ENCODE measurements at regions not wholly inside any gene's neighbourhood (a gene's known extent, or its start where the extent isn't known, plus 50 kb on each side); places are given as distances from the start of the nearest gene placed in this dataset.

DNA sequence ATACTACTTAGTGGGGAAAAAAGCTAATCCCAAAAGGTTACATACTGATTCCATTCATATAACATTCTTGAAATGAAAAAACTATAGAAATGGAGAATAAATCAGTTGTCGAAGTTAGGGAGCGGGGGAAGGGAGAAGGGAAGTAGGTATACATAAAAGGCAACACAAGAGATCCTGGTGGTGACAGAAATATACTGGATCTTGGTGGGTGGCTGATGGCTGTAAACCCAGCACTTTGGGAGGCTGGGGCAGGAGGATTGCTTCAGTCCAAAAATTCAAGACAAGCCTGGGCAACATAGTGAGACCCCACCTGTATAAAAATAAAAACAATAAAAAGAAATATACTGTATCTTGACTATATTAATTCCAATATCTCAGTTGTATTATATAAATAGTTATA, 105.7 kb upstream of the LGSN start:
- CTCF ChIA-PET, result interaction anchor here (1.6 kb wide), 1 partner anchor 73 kb away, joined by 3 read pairs; no protein-coding TSS in a partner anchor
- POLR2A ChIA-PET, result no interaction called here
- Histone ChIP-seq H3K9me3 (ENCODE audit: control insufficient read depth, insufficient read depth, low read depth, low read length) (no peaks in the 10 kb centered on the region), H3K36me3 (ENCODE audit: control insufficient read depth in 2 of 2, insufficient read depth in 1 of 2, low read length in 2 of 2) (no peaks in the 10 kb centered on the region), H3K4me1 (ENCODE audit: control insufficient read depth, insufficient read depth, low read length) (no peaks in the 10 kb centered on the region), H3K4me3 (ENCODE audit: low read depth, low read length) (no peak overlapping the region), H3K27ac (ENCODE audit: extremely low read depth, low read depth, low read length) (no peak overlapping the region)
- TF ChIP-seq ZNF121 (tag by site-specific recombination; IDR thresholded peaks at IDR 0.05), result 0 out of 2 replicates have a peak, but pooled peaks have one; percentile 9
- TF ChIP-seq ZNF214 (tag by site-specific recombination; IDR thresholded peaks at IDR 0.05; ENCODE audit: borderline replicate concordance), result no peak

DNA sequence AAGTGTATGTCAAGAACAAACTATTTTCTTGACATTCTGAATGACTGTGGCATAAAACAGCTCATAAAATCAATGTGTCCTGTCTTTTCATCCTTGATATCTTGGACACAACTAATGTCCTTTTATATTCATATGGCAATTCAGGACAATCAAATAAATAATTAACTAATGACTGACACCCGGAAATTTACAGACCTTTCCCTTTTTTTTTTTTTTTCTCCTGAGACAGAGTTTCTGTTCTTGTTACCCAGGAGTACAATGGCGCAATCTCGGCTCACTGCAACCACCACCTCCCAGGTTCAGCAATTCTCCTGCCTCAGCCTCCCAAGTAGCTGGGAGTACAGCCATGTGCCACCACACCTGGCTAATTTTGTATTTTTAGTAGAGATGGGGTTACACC, 107.1 kb upstream of the LGSN start:
- no peaks in the 10 kb centered on the region for H3K4me1 ChIP-seq (ENCODE audit: control insufficient read depth, insufficient read depth, low read length)
- CTCF ChIA-PET, result no interaction called here
- POLR2A ChIA-PET, result no interaction called here

DNA sequence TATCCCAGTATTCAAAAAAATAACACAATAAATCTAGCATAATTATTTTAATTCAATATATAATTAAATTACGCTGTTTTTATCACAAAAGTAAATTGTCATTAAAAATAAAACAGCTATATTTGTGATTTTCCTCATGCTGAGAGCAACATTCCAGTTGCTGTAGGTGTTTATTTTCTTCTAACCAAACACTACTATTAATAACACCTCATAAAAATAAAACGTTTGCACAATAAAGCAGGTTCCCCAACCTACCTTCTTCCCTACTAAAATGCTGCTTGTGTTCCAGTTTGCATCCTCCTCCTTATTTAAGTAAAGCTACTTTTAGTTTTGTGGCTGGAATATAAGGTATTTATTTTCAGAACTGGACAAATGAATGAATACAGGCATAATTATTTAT, 108.2 kb upstream of the LGSN start:
- Histone ChIP-seq H3K9me3 (ENCODE audit: control insufficient read depth, insufficient read depth, low read depth, low read length) (no peaks in the 10 kb centered on the region; the same call in 1 of the 2 replicates), H3K36me3 (ENCODE audit: control insufficient read depth in 2 of 2, insufficient read depth in 1 of 2, low read length in 2 of 2) (no peaks in the 10 kb centered on the region), H3K27ac (ENCODE audit: extremely low read depth, low read depth, low read length) (no peak overlapping the region), H3K4me3 (ENCODE audit: low read depth, low read length) (no peak overlapping the region), H3K4me1 (ENCODE audit: control insufficient read depth, insufficient read depth, low read length) (no peaks in the 10 kb centered on the region)
- POLR2A ChIA-PET, result no interaction called here
- TF ChIP-seq ZNF544 (tag by site-specific recombination; IDR thresholded peaks at IDR 0.05), result no peak
- TF ChIP-seq GLI2 (tag by site-specific recombination; IDR thresholded peaks at IDR 0.05; ENCODE audit: borderline replicate concordance, low read depth), result no peak
- TF ChIP-seq ZNF16 (tag by site-specific recombination; IDR thresholded peaks at IDR 0.05; ENCODE audit: low read depth), result no peak
- TF ChIP-seq, protein P1, sequence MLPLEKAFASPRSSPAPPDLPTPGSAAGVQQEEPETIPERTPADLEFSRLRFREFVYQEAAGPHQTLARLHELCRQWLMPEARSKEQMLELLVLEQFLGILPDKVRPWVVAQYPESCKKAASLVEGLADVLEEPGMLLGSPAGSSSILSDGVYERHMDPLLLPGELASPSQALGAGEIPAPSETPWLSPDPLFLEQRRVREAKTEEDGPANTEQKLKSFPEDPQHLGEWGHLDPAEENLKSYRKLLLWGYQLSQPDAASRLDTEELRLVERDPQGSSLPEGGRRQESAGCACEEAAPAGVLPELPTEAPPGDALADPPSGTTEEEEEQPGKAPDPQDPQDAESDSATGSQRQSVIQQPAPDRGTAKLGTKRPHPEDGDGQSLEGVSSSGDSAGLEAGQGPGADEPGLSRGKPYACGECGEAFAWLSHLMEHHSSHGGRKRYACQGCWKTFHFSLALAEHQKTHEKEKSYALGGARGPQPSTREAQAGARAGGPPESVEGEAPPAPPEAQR (tag by site-specific recombination; IDR thresholded peaks at IDR 0.05), result no peak
- TF ChIP-seq ZBTB7A (tag by site-specific recombination; IDR thresholded peaks at IDR 0.05; ENCODE audit: low read depth), result no peak
- TF ChIP-seq, protein P2, sequence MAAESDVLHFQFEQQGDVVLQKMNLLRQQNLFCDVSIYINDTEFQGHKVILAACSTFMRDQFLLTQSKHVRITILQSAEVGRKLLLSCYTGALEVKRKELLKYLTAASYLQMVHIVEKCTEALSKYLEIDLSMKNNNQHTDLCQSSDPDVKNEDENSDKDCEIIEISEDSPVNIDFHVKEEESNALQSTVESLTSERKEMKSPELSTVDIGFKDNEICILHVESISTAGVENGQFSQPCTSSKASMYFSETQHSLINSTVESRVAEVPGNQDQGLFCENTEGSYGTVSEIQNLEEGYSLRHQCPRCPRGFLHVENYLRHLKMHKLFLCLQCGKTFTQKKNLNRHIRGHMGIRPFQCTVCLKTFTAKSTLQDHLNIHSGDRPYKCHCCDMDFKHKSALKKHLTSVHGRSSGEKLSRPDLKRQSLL (tag by site-specific recombination; IDR thresholded peaks at IDR 0.05), result no peak
- TF ChIP-seq WT1 (tag by site-specific recombination; IDR thresholded peaks at IDR 0.05), result no peak
- no peak for TF ChIP-seq ZNF560 (tag by site-specific recombination; IDR thresholded peaks at IDR 0.05; ENCODE audit: borderline replicate concordance)
- no peak for TF ChIP-seq ZNF600 (tag by site-specific recombination; IDR thresholded peaks at IDR 0.05)
- no peak for TF ChIP-seq ZNF433 (tag by site-specific recombination; IDR thresholded peaks at IDR 0.05; ENCODE audit: low read depth)
- no peak for TF ChIP-seq ZNF211 (tag by site-specific recombination; IDR thresholded peaks at IDR 0.05; ENCODE audit: low read depth)
- CTCF ChIA-PET, result interaction anchor here (0.6 kb wide), 1 partner anchor 23 kb away, joined by 3 read pairs; no protein-coding TSS in a partner anchor

More for the DNA sequence above, 107.1 kb upstream of the LGSN start:
- Histone ChIP-seq H3K9me3 (ENCODE audit: control insufficient read depth, insufficient read depth, low read depth, low read length) (no peaks in the 10 kb centered on the region; the same call in 1 of the 2 replicates), H3K36me3 (ENCODE audit: control insufficient read depth in 2 of 2, insufficient read depth in 1 of 2, low read length in 2 of 2) (no peaks in the 10 kb centered on the region), H3K27ac (ENCODE audit: extremely low read depth, low read depth, low read length) (no peak overlapping the region), H3K4me3 (ENCODE audit: low read depth, low read length) (no peak overlapping the region)
- TF ChIP-seq ZNF530 (tag by site-specific recombination; IDR thresholded peaks at IDR 0.05; ENCODE audit: low read depth) (no peak), ZNF266 (tag by site-specific recombination; IDR thresholded peaks at IDR 0.05; ENCODE audit: low read depth) (no peak)

DNA sequence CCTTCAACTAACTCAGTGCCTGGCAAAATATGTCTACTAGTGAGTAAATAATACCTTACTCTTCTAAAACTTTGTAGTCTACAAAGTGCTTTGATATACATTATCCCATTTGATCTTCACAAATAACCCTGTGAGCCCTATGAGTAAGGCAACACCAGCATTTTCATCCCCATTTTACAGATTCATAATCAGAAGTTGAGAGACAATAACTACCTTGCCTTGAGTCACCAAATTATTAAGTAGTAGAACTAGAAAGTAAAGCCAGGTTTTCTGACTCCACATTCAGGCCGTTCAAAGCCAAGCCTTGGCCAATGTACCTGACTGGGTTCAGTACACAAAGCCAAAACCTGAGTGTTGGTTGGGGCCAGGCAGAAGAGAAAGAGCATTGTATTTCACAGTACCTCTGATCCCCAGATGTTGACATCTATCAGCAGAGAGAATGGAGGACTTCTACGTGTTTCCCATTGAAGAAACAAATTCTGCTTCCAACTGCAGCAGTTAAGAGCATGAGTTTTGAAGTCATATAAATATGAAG, 111.3 kb upstream of the LGSN start:
- Histone ChIP-seq H3K27ac (ENCODE audit: extremely low read depth, low read depth, low read length) (no peak overlapping the region), H3K4me3 (ENCODE audit: low read depth, low read length) (no peak overlapping the region), H3K9me3 (ENCODE audit: control insufficient read depth, insufficient read depth, low read depth, low read length) (no peaks in the 10 kb centered on the region; the same call in 1 of the 2 replicates), H3K36me3 (ENCODE audit: control insufficient read depth in 2 of 2, insufficient read depth in 1 of 2, low read length in 2 of 2) (no peaks in the 10 kb centered on the region), H3K4me1 (ENCODE audit: control insufficient read depth, insufficient read depth, low read length) (no peaks in the 10 kb centered on the region)
- TF ChIP-seq PRDM1 (tag by site-specific recombination; IDR thresholded peaks at IDR 0.05) (no peak), ZNF138 (tag by site-specific recombination; IDR thresholded peaks at IDR 0.05; ENCODE audit: borderline replicate concordance) (no peak)
- CTCF ChIA-PET, result no interaction called here
- POLR2A ChIA-PET, result no interaction called here

Measured in HEK293 (cell line).